ENCODE measurements at regions not wholly inside any gene's neighbourhood (a gene's known extent, or its start where the extent isn't known, plus 50 kb on each side); places are given as distances from the start of the nearest gene placed in this dataset.

DNA sequence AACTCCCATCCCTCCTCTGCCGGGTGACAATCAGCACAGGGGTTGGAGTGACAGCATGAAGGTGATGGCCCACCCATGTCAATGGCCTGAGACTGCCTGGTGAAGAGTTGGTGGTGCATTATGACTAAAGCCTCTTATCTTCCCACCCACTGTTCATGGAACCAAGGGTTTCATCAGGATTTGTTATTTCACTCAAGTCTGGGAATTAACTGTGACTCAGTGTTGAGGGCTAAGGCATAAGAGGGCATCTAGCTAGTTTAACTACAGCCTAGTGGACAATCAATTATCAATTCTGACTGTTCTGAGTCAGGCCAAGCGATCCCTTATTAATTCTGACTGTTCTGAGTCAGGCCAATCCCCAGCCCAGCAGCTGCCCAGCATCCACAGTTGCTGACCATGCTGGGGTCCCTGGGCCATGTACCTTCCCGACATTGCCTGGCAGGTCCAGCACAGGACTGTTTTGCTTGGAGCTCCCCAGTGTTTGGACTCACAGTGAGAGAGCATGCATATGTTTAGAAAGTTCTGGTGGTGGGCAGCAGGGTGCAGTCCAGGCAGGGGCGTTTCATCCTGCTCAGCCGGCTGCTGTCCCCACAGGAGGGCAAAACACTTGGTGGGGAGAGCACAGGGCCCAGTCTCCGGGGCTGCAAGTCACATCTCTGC is 65.5 kb downstream of the RASL11A start:
- TF ChIP-seq, protein P1, sequence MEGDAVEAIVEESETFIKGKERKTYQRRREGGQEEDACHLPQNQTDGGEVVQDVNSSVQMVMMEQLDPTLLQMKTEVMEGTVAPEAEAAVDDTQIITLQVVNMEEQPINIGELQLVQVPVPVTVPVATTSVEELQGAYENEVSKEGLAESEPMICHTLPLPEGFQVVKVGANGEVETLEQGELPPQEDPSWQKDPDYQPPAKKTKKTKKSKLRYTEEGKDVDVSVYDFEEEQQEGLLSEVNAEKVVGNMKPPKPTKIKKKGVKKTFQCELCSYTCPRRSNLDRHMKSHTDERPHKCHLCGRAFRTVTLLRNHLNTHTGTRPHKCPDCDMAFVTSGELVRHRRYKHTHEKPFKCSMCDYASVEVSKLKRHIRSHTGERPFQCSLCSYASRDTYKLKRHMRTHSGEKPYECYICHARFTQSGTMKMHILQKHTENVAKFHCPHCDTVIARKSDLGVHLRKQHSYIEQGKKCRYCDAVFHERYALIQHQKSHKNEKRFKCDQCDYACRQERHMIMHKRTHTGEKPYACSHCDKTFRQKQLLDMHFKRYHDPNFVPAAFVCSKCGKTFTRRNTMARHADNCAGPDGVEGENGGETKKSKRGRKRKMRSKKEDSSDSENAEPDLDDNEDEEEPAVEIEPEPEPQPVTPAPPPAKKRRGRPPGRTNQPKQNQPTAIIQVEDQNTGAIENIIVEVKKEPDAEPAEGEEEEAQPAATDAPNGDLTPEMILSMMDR (IDR thresholded peaks at IDR 0.05; ENCODE audit: insufficient read depth in 1 of 2, low read depth in 1 of 2, low read length in 1 of 2, severe bottlenecking in 1 of 2, unreplicated experiment in 1 of 2) = no peak
- CTCF ChIA-PET = interaction anchor here (1.1 kb wide), 1 partner anchor 26 kb away, joined by 4 read pairs; no protein-coding TSS in a partner anchor
- no peak overlapping the region for H3K4me3 Mint-ChIP-seq (ENCODE audit: unreplicated experiment)
- H3K27me3 ChIP-seq (replicated peaks; ENCODE audit: control insufficient read depth, insufficient read depth, low read length) = no peaks in the 10 kb centered on the region; the same call in 1 of the 2 replicates
- intact Hi-C loops (cut with micrococcal nuclease; ENCODE audit: unreplicated experiment) = no loop called here
- H3K4me3 ChIP-seq (ENCODE audit: low read depth, low read length) = no peak overlapping the region
- no peaks in the 10 kb centered on the region for H3K4me1 Mint-ChIP-seq (ENCODE audit: low read depth, unreplicated experiment)
- H3K36me3 Mint-ChIP-seq (ENCODE audit: insufficient read depth, unreplicated experiment) = no peaks in the 10 kb centered on the region
- H3K9me3 ChIP-seq = no peaks in the 10 kb centered on the region
- H3K27me3 Mint-ChIP-seq (ENCODE audit: insufficient read depth, unreplicated experiment) = peaks cover 7% of the 10 kb centered on the region
- no peak for DNase-seq
- H3K27ac Mint-ChIP-seq (ENCODE audit: unreplicated experiment) = no peak overlapping the region
- H3K36me3 ChIP-seq (ENCODE audit: control insufficient read depth, insufficient read depth, low read length) = no peaks in the 10 kb centered on the region
- no TSS peak for BruUV-seq (replicated peaks)
- POLR2A ChIA-PET = no interaction called here
- H3K9me3 Mint-ChIP-seq (ENCODE audit: unreplicated experiment) = no peaks in the 10 kb centered on the region
- H3K4me1 ChIP-seq = no peaks in the 10 kb centered on the region

DNA sequence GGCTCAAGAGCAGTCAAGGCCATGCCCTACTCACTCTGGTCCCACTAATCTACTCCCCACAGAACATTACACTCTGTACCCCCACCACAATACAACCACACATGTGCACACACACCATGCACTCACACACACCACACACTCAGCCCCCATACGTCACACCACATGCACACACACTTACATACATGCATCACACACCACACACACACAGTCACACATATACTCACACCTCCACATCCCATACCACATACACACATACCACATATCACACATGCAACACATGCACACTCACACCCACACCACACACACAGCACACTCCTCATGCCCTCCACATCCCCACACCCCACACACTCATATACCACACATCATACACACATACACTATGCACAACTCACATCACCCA is 67.6 kb downstream of the RASL11A start:
- H3K4me1 Mint-ChIP-seq (ENCODE audit: low read depth, unreplicated experiment) = no peaks in the 10 kb centered on the region
- Histone ChIP-seq H3K4me3 (ENCODE audit: low read depth, low read length) (no peak overlapping the region), H3K36me3 (ENCODE audit: control insufficient read depth, insufficient read depth, low read length) (no peaks in the 10 kb centered on the region), H3K9me3 (no peaks in the 10 kb centered on the region), H3K27me3 (replicated peaks; ENCODE audit: control insufficient read depth, insufficient read depth, low read length) (no peaks in the 10 kb centered on the region; the same call in 1 of the 2 replicates), H3K4me1 (no peaks in the 10 kb centered on the region)
- ChIA-PET POLR2A (no interaction called here), CTCF (interaction anchor here (1.7 kb wide), 1 partner anchor 24 kb away, joined by 5 read pairs; no protein-coding TSS in a partner anchor)
- H3K36me3 Mint-ChIP-seq (ENCODE audit: insufficient read depth, unreplicated experiment) = no peaks in the 10 kb centered on the region
- no peak overlapping the region for H3K27ac Mint-ChIP-seq (ENCODE audit: unreplicated experiment)
- intact Hi-C loops (cut with micrococcal nuclease; ENCODE audit: unreplicated experiment) = loop anchor here (2.0 kb wide), 1 partner anchor 21 kb away; no protein-coding TSS in a partner anchor
- TF ChIP-seq, protein P1 (IDR thresholded peaks at IDR 0.05; ENCODE audit: insufficient read depth in 1 of 2, low read depth in 1 of 2, low read length in 1 of 2, severe bottlenecking in 1 of 2, unreplicated experiment in 1 of 2) = no peak
- H3K4me3 Mint-ChIP-seq (ENCODE audit: unreplicated experiment) = no peak overlapping the region
- no TSS peak for BruUV-seq (replicated peaks)
- H3K9me3 Mint-ChIP-seq (ENCODE audit: unreplicated experiment) = no peaks in the 10 kb centered on the region
- no peak for DNase-seq
- H3K27me3 Mint-ChIP-seq (ENCODE audit: insufficient read depth, unreplicated experiment) = no peaks in the 10 kb centered on the region

DNA sequence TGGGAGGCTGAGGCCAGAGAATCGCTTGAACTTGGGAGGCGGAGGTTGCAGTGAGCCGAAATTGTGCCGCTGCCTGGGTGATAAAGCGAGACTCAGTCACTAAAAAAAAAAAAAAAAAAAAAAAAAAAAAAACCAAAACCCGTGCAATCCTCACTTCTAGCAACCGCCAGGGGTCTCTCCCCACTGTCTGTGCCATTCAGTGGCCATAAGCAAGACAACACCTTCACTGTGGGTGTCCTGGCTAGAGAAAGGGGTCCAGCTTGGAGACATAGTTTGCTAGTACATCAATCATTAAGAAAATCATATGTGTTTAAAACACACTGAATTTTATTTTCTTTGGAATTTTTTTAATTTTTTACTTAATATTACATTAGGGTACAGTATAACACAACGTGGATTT is 68.2 kb downstream of the RASL11A start:
- Mint-ChIP-seq H3K9me3 (ENCODE audit: unreplicated experiment) (no peaks in the 10 kb centered on the region), H3K27me3 (ENCODE audit: insufficient read depth, unreplicated experiment) (no peaks in the 10 kb centered on the region), H3K4me1 (ENCODE audit: low read depth, unreplicated experiment) (no peaks in the 10 kb centered on the region), H3K36me3 (ENCODE audit: insufficient read depth, unreplicated experiment) (no peaks in the 10 kb centered on the region), H3K27ac (ENCODE audit: unreplicated experiment) (no peak overlapping the region), H3K4me3 (ENCODE audit: unreplicated experiment) (no peak overlapping the region)
- peak; percentile 54 to 56 for DNase-seq
- no peaks in the 10 kb centered on the region; the same call in 1 of the 2 replicates for H3K27me3 ChIP-seq (replicated peaks; ENCODE audit: control insufficient read depth, insufficient read depth, low read length)
- POLR2A ChIA-PET = no interaction called here
- no TSS peak for BruUV-seq (replicated peaks)
- TF ChIP-seq, protein P1 (IDR thresholded peaks at IDR 0.05; ENCODE audit: insufficient read depth in 1 of 2, low read depth in 1 of 2, low read length in 1 of 2, severe bottlenecking in 1 of 2, unreplicated experiment in 1 of 2) = peak; percentile 21 to 67
- H3K4me3 ChIP-seq (ENCODE audit: low read depth, low read length) = no peak overlapping the region
- H3K4me1 ChIP-seq = no peaks in the 10 kb centered on the region
- CTCF ChIA-PET = interaction anchor here (0.6 to 1.7 kb wide), 5 partner anchors 12 to 150 kb away, joined by 3 to 7 read pairs (median 5); no protein-coding TSS in a partner anchor
- H3K9me3 ChIP-seq = no peaks in the 10 kb centered on the region
- no peaks in the 10 kb centered on the region for H3K36me3 ChIP-seq (ENCODE audit: control insufficient read depth, insufficient read depth, low read length)
- intact Hi-C loops (cut with micrococcal nuclease; ENCODE audit: unreplicated experiment) = loop anchor here (2.0 kb wide), 1 partner anchor 20 kb away; no protein-coding TSS in a partner anchor
